ENCODE measurements at regions not wholly inside any gene's neighbourhood (a gene's known extent, or its start where the extent isn't known, plus 50 kb on each side); places are given as distances from the start of the nearest gene placed in this dataset.

GRCh38 chr16:5604770-5605169 lies 507.2 kb upstream of the EEF2KMT start:
- TF ChIP-seq SP1 (IDR thresholded peaks at IDR 0.05) (no peak), ARNT (IDR thresholded peaks at IDR 0.05) (no peak), NFRKB (IDR thresholded peaks at IDR 0.05) (no peak), FOXM1 (IDR thresholded peaks at IDR 0.05; ENCODE audit: borderline replicate concordance) (no peak), ZNF384 (IDR thresholded peaks at IDR 0.05) (no peak), FOXK2 (IDR thresholded peaks at IDR 0.05) (no peak)
